ENCODE measurements at regions not wholly inside any gene's neighbourhood (a gene's known extent, or its start where the extent isn't known, plus 50 kb on each side); places are given as distances from the start of the nearest gene placed in this dataset.

GRCh38 chr6:145135702-145136101 lies 599.6 kb downstream of the EPM2A start:
- TF ChIP-seq CTCF (IDR thresholded peaks at IDR 0.05) (no peak), POLR2A (IDR thresholded peaks at IDR 0.05) (no peak)
